Upper lobe of right lung (tissue), 1 donor: ENCODE measurements at regions not wholly inside any gene's neighbourhood (a gene's known extent, or its start where the extent isn't known, plus 50 kb on each side); places are given as distances from the start of the nearest gene placed in this dataset.

Experiments
- ATAC-seq: fragments of 200-7000 bp; cut with Tn5 transposase; one replicate; pipeline ENCODE4 v1.9.1; 2020; ENCODE audit warnings: mild to moderate bottlenecking, moderate library complexity
- DNase-seq: peaks from one replicate; pipeline ENCODE4 v3.0.0-alpha.2; 2020
- H3K27ac ChIP-seq: fragments of 200-600 bp; one replicate; pipeline ENCODE4 v1.8.0; 2022
- H3K27me3 ChIP-seq: fragments of 200-600 bp; one replicate; pipeline ENCODE4 v1.8.0; 2022; ENCODE audit warnings: mild to moderate bottlenecking
- H3K36me3 ChIP-seq: fragments of 200-600 bp; one replicate; pipeline ENCODE4 v1.8.0; 2022
- H3K4me1 ChIP-seq: fragments of 200-600 bp; one replicate; pipeline ENCODE4 v1.8.0; 2022
- H3K4me3 ChIP-seq: fragments of 200-600 bp; one replicate; pipeline ENCODE4 v1.8.0; 2022; ENCODE audit warnings: mild to moderate bottlenecking
- H3K9me3 ChIP-seq: fragments of 200-600 bp; one replicate; pipeline ENCODE4 v1.8.0; 2022
- intact Hi-C: fragments of 100-400 bp; cut with DNase I; formaldehyde crosslinking; loops from one replicate; pipeline ENCODE4 v1.11.0; 2022
- TF ChIP-seq, protein P1 (sequence below): fragments of 200-600 bp; IDR thresholded peaks from one replicate; pipeline ENCODE4 v1.8.0; 2022; ENCODE audit warnings: antibody characterized with exemption
- donor health status: DM: no; HTN: yes; CAD: no; lungs with severe emphysema.

- Histone ChIP-seq H3K4me1 (no peaks in the 10 kb centered on the region), H3K36me3 (no peaks in the 10 kb centered on the region), H3K27me3 (no peaks in the 10 kb centered on the region), H3K4me3 (no peak overlapping the region), H3K27ac (no peak overlapping the region), H3K9me3 (no peaks in the 10 kb centered on the region)
- ATAC-seq (no peak), DNase-seq (no peak)
- TF ChIP-seq, protein P1, sequence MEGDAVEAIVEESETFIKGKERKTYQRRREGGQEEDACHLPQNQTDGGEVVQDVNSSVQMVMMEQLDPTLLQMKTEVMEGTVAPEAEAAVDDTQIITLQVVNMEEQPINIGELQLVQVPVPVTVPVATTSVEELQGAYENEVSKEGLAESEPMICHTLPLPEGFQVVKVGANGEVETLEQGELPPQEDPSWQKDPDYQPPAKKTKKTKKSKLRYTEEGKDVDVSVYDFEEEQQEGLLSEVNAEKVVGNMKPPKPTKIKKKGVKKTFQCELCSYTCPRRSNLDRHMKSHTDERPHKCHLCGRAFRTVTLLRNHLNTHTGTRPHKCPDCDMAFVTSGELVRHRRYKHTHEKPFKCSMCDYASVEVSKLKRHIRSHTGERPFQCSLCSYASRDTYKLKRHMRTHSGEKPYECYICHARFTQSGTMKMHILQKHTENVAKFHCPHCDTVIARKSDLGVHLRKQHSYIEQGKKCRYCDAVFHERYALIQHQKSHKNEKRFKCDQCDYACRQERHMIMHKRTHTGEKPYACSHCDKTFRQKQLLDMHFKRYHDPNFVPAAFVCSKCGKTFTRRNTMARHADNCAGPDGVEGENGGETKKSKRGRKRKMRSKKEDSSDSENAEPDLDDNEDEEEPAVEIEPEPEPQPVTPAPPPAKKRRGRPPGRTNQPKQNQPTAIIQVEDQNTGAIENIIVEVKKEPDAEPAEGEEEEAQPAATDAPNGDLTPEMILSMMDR: no peak
- intact Hi-C loops: no loop called here
Measured at GRCh38 chr14:56702515-56702914, 107.8 kb downstream of the OTX2 start.
